ENCODE measurements at regions not wholly inside any gene's neighbourhood (a gene's known extent, or its start where the extent isn't known, plus 50 kb on each side); places are given as distances from the start of the nearest gene placed in this dataset.

DNA sequence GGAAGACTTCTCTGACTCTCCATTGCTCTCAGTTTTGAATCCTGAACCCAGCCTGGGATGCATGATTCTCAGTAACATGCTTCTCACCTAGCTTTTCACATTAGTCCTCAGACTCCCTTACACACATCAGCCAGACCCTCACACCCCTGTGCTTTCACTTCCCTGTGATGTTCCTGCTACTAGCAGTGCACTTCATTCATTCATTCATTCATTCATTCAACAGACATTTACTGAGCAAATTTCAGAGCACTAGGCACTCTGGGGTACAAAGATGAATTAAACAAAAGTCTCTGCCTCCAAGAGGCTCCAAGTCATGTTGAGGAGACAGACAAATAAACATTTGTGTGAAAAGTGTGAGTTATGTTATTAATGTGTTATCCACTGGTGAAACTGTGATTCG is 145.2 kb downstream of the RXFP2 start:
- no peak overlapping the region for H3K27ac Mint-ChIP-seq
- H3K4me3 Mint-ChIP-seq, result no peak overlapping the region
- H3K27me3 Mint-ChIP-seq, result no peaks in the 10 kb centered on the region
- DNase-seq, result no peak
- ATAC-seq, result no peak
- H3K9me3 Mint-ChIP-seq, result no peaks in the 10 kb centered on the region
- H3K4me1 Mint-ChIP-seq, result peaks cover 6% of the 10 kb centered on the region

DNA sequence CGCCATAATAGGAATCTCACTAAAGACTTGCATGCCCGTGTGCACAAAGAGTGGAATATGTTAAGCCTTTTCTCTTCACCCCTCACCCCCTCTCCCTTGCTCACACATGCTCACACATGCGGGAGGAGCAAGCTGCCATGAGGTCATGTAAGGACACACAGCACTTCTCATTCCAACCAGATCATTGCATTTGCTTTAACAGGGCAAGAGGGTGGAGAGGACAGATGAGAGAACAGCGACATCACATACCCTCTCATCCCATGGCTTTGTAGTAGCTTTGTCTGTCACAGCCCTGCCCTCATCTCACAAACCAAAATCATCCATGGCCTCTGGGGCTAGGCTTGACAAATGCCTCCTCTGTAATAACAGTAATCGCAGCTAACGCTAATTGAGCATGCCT is 145.6 kb upstream of the FRY start:
- no peak for DNase-seq
- no peak for ATAC-seq
- Mint-ChIP-seq H3K27me3 (no peaks in the 10 kb centered on the region), H3K9me3 (no peaks in the 10 kb centered on the region), H3K4me1 (peaks cover 4% of the 10 kb centered on the region), H3K27ac (no peak overlapping the region), H3K4me3 (no peak overlapping the region)

DNA sequence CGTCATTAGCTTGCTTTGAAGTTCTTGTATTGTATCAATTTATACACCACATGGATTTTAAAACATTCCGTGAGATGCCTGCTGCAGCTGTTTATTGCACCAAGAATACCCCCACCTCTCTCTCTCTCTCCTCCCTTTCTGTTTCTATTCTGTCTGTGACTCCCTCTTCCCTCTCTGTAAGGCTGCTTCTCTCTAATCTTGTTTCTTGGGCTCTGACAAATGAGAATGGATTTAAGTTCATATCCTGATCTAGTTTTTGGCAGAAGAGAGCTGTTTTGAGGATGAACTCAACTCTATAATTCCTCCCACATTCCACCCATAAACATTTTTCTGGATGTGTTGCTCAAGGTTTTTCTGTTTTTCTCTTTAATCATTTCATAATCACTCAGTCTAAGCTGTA is 144.3 kb upstream of the FRY start:
- Mint-ChIP-seq H3K4me3 (no peak overlapping the region), H3K4me1 (no peaks in the 10 kb centered on the region), H3K27ac (no peak overlapping the region), H3K9me3 (no peaks in the 10 kb centered on the region), H3K27me3 (no peaks in the 10 kb centered on the region)
- ATAC-seq, result no peak
- DNase-seq, result no peak

DNA sequence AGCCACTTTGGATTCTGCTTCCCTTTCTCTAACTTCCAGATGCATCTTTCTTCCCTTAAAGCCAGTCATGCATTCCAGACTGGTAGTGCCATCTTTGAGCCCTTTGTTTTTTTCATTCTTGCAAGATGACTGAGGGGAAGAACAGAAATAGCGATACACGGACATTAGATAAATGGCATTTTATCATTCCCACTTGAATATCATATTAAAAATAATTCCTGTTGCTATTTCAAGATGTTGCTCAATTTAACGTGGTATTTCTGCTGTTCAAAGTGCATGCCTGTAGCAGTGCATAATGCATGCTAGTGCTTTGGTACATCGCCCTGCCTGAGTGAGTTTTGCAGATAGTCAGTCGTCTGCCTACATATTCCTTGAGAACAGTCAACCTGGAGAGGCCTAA is 140.6 kb upstream of the FRY start:
- H3K4me1 Mint-ChIP-seq, result no peaks in the 10 kb centered on the region
- H3K27me3 Mint-ChIP-seq, result peaks cover 5% of the 10 kb centered on the region
- DNase-seq (no peak), ATAC-seq (no peak)
- no peak overlapping the region for H3K27ac Mint-ChIP-seq
- H3K4me3 Mint-ChIP-seq, result no peak overlapping the region
- no peaks in the 10 kb centered on the region for H3K9me3 Mint-ChIP-seq

DNA sequence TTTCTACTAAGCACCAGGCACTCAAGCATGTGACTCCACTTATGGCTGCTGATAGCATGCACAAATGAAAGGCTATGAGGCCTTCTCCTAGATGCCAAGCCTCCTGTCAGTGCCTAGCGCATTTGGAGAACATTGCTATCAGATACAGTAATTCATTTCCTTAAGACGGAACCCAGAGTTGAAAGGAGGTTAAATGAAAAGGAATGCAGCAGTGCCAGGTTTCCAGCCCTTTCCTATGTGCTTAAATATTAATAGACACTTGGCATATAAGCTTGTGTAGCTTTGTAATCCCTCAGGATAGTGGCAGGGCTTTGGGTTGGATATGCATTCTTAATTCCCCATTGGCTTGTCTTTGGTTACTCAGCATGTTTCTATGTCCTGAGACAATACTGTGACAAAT is 140.1 kb upstream of the FRY start:
- no peak for DNase-seq
- Mint-ChIP-seq H3K27me3 (peaks cover 7% of the 10 kb centered on the region), H3K4me1 (no peaks in the 10 kb centered on the region), H3K4me3 (no peak overlapping the region), H3K9me3 (no peaks in the 10 kb centered on the region), H3K27ac (no peak overlapping the region)
- no peak for ATAC-seq

DNA sequence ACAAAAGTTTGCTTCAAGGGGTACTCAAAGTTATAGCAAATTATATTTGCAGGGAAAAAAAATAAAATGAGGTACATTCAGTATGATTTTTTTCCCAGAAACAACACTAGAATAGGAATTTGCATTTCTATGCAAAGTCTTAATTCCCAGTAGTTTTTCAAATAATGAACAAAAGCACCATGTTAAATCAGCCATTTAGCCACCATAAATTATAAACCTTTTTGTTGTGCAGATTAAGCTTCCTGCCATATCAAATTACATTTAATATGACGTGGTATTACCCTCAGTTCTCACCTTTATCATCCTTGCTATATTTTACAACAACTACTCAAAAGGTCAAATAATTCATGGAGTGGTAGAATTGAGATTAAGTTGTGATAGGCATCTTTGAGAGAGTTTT is 136.6 kb upstream of the FRY start:
- Mint-ChIP-seq H3K4me3 (no peak overlapping the region), H3K27ac (no peak overlapping the region), H3K4me1 (no peaks in the 10 kb centered on the region), H3K9me3 (no peaks in the 10 kb centered on the region), H3K27me3 (peaks cover 7% of the 10 kb centered on the region)
- no peak for DNase-seq
- no peak for ATAC-seq

DNA sequence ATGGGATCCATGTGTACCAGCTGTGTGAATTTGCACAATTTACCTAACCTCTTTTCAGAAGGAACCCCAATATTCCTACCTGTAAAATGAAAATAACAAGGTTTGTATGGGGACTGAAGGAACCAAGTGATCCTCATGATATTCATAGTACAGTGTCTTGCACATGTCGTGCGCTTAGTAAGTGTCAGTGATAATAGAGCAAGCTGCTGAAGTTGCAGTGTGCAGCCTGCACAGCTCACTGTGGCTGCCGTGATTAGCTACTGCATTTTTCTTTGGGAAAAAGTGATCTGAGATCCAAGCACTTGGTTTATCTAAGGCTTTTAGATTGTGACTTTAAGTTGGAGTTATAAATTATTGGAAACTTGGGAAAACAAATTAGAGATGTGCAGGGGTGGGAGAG is 135.9 kb upstream of the FRY start:
- ATAC-seq (no peak), DNase-seq (no peak)
- H3K9me3 Mint-ChIP-seq, result no peaks in the 10 kb centered on the region
- H3K27me3 Mint-ChIP-seq, result peaks cover 7% of the 10 kb centered on the region
- H3K27ac Mint-ChIP-seq, result no peak overlapping the region
- no peaks in the 10 kb centered on the region for H3K4me1 Mint-ChIP-seq
- H3K4me3 Mint-ChIP-seq, result no peak overlapping the region

DNA sequence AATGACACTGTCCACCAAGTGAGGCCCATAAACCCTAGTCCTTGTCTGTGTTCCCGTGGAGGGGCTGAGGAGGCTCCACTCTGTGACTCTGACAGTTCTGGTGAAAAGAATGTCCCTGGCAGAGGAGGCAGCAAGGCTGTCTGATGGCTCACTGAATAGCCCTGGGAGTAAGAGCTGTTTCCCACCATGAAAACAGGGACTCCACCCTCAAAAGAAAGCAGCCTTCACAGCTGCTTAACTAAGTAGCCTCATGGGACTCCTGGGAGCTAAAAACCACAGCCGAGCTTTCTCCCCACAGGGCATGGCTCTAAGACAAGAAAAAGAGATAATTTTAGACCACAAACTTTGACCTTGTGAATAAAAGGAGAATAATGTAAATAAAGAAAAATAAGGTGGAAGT is 135.1 kb upstream of the FRY start:
- Mint-ChIP-seq H3K4me3 (no peak overlapping the region), H3K9me3 (no peaks in the 10 kb centered on the region), H3K4me1 (no peaks in the 10 kb centered on the region), H3K27me3 (peaks cover 7% of the 10 kb centered on the region), H3K27ac (peak overlapping the region in 1 of 2 donors; percentile 54)
- ATAC-seq, result no peak
- no peak for DNase-seq

DNA sequence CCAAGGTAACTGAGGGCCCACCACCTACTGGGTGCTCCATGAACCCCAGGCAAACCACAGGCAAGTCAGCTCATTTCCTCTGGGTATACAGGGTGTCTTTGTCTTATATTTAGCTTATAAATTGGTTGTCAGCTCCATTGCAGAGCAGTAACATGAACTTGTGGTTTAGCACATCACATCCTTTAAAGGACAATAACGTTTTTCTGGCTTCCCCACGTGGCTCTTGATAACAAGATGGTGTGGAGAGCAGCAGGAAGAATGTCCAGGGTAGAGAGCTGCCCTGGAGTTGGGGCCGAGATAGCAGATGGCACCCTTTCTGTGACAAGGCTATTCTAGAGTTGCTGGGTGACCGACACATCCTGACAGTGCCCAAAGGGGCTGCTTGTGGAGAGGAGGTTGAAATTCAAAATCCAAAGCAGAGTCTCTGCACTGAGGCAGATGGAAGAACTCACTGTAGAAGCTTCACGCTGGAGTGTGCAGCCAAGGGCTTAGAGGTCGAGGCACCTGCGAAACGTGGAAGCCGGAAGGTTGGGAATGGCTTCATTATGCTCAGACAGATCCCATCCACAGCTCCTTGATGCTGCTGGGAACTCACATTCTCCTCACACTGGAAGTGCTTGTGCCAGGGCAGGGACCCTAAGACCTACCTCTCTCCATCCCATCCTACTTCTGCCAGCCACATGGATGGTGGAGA is 133.0 kb upstream of the FRY start:
- ATAC-seq, result no peak
- Mint-ChIP-seq H3K9me3 (no peaks in the 10 kb centered on the region), H3K27me3 (peaks cover 7% of the 10 kb centered on the region), H3K4me1 (no peaks in the 10 kb centered on the region), H3K4me3 (no peak overlapping the region), H3K27ac (no peak overlapping the region)
- no peak for DNase-seq

DNA sequence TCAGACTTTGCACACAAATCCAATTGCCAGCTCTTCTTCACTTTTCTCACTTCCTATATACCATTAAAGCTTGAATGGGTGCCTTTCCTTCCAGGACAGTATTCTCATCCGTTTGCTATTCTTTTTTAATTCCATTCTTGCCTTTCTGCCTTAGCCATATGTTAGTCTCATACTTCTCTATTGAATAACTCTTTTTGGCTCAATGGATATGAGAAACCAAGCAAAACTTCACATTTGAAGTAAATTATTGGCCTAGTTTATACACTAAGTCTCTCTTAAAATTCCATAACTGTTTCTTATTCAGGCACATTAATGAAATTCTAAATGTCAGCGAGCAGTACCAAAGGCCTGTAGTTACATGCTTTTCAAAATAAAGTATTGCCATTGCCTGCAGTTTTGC is 129.6 kb upstream of the FRY start:
- Mint-ChIP-seq H3K27me3 (no peaks in the 10 kb centered on the region), H3K9me3 (no peaks in the 10 kb centered on the region), H3K4me1 (peaks cover 7% of the 10 kb centered on the region), H3K27ac (no peak overlapping the region), H3K4me3 (no peak overlapping the region)
- ATAC-seq (no peak), DNase-seq (no peak)

DNA sequence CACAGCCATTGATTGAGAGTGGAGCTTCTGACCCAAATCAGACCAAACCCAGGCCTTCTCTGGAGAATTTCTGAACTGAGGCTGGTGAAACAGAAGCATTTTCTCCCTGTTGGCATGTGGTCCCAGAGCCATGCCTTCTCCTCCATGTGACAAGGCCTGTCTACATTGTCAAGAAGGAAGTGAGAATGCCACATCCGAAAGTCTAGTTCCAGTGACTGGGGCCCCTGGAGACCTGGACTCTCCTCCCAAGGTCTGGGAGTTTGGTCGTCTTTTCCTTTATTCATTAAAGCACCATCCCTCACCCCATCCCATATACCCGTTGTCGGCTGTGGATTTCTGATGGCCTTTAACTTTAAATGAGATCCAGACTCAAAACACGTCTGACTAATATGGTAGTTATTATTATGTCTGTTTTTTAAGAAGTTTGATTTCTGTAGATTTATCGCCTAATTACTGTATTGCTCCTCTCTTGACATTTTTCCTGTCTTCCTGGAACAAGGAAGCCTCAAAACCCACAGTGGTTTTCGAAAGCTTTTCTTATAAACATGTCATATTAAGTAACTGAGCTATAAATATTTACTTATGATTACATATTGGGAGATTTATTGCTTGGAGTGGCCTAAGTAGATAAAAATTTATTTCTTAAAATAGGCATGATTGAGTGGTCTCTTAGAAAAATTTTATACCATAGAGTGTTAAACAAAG is 128.3 kb upstream of the FRY start:
- no peak overlapping the region for H3K4me3 Mint-ChIP-seq
- no peak for ATAC-seq
- no peaks in the 10 kb centered on the region for H3K9me3 Mint-ChIP-seq
- DNase-seq, result no peak
- peaks cover 7% of the 10 kb centered on the region for H3K4me1 Mint-ChIP-seq
- H3K27me3 Mint-ChIP-seq, result no peaks in the 10 kb centered on the region
- no peak overlapping the region for H3K27ac Mint-ChIP-seq

DNA sequence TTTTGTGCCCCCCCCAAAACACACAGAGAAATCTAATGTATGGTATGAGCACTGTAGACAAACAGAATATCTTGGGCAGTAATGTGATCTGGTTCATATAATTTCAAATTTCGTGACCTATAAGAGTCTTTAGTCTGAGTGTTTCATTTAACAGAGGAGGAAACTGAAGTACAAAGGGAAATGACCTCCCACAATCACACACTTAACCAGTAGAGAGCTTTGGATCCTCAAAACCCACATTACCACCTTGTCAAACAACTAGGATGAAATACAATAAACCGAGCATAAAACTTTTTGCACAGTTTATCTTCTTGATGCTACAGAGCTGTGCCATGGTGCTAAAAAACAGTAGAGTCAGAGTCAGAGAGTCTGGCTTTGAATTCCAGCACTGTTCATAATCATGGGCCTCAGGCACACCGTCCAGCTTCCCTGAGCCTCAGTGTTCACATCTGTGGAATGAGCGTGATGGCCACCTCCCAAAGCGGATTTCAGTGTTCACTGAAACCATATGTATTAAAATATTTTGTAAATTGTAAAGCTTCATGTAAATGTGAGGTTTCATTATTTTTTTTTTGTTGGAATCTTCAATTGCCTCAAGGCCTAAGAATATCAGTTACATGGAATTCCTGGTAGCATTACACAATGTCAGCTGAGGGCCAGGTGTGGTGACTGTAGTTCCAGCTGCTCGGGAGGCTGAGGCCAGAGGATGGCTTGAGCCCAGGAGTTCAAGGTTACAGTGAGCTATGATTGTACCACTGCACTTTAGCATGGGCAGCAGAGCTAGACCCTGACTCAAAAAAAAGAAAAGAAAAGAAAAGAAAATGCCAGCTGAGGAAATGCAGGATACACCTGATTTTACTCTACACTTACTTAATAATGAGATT is 126.4 kb upstream of the FRY start:
- no peak overlapping the region for H3K4me3 Mint-ChIP-seq
- H3K4me1 Mint-ChIP-seq, result peaks cover 7% of the 10 kb centered on the region
- H3K27me3 Mint-ChIP-seq, result no peaks in the 10 kb centered on the region
- DNase-seq (no peak), ATAC-seq (no peak)
- H3K9me3 Mint-ChIP-seq, result no peaks in the 10 kb centered on the region
- peak overlapping the region in 1 of 2 donors; percentile 46 for H3K27ac Mint-ChIP-seq

DNA sequence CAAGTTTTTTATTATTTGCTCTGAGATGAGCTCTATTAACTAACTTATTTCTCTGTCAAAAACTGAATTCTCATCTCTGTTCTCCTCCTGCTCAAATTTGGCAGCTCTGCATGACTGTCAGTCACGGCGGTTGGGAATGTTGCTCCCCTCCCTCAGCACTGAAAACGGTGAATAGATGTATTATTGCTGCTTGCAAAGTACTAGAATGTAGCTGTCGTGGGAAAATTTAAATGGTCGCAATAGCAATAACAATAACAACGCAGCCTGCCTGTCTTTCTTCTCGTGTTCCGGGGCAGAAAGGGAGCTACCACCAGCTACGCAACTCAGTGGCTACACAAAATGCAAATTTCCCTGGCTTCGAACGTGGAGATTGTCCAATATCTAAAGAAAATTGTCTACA is 125.6 kb upstream of the FRY start:
- H3K4me1 Mint-ChIP-seq, result peaks cover 7% of the 10 kb centered on the region
- no peak overlapping the region for H3K27ac Mint-ChIP-seq

DNA sequence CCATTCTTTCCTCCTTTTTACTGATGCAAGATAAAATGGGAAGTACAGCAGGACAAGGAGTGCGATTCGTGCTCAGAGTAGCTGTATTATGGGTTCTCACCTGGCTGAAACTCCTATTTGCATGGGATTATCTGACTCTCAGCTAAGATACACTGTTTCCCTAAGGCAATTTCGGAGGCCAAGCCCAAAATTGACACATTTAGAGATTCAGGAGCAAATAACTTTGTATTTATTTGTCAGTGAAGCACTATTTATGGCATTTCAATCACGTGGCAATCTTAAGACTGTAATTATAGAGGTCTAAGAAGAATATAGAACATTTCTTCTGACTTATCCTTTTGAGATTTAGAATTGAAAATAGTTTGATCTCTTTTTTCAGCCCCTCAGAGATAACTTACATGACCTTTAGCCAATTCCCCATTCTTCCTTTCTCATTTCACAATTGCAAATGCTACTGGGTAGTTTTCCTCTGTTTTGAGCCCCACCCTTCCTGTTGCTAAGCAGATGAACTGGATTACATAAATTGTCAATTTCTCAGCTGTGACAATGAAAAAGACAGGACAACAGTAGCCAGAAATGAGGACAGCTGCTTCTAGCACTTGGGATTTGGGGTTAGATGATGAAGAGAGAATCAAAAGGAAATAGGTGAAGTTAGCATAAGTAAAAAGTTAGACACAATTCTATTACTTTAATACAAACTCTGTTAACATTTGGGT is 122.7 kb upstream of the FRY start:
- peaks cover 4% of the 10 kb centered on the region for H3K4me1 Mint-ChIP-seq
- ATAC-seq, result no peak
- no peaks in the 10 kb centered on the region for H3K9me3 Mint-ChIP-seq
- H3K27ac Mint-ChIP-seq, result no peak overlapping the region
- H3K4me3 Mint-ChIP-seq, result no peak overlapping the region
- no peak for DNase-seq
- no peaks in the 10 kb centered on the region for H3K27me3 Mint-ChIP-seq

More for the DNA sequence above, 125.6 kb upstream of the FRY start:
- H3K9me3 Mint-ChIP-seq, result no peaks in the 10 kb centered on the region
- ATAC-seq (no peak), DNase-seq (no peak)
- H3K27me3 Mint-ChIP-seq, result no peaks in the 10 kb centered on the region
- H3K4me3 Mint-ChIP-seq, result no peak overlapping the region

DNA sequence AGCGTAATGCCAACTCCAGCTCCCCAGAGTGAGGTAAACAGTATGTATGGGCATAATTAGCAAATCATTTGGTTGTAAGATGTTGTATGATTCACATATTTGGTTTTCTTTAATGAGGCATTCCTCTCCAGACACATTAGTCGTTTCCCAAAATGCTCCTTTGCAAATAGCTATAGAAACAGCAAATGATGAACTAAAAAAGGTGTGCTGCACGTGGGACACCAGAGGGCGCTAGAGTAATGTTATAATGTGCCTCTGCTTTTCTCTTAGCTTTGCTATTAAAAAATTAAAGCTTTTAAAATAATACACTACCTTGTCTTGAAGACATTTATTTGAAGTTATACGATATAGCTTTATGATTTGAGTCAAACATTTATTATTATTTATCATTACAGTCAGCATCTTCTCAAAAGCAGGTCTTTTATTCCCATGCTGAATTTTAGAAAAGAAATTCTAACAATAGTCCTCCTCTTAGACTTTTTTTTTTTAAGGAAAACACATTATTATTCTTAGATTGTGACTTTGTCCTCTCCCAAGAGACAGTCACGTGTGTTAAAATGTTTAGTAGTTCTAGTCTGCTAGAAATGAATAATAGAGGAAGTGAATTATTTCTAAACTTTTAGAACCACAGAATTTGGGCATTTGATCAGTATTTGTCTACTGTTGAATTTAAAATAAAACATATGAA is 121.6 kb upstream of the FRY start:
- peak; percentile 32 to 36 for DNase-seq
- ATAC-seq, result no peak
- Mint-ChIP-seq H3K27ac (no peak overlapping the region), H3K4me1 (no peaks in the 10 kb centered on the region), H3K4me3 (no peak overlapping the region), H3K9me3 (no peaks in the 10 kb centered on the region), H3K27me3 (no peaks in the 10 kb centered on the region)

Data from stimulated activated naive CD8-positive, alpha-beta T cell treated with anti-CD3 and anti-CD28 coated beads, Interleukin-15, amount 100 ng/mL, for 72 hours (primary cell).